ENCODE measurements at regions not wholly inside any gene's neighbourhood (a gene's known extent, or its start where the extent isn't known, plus 50 kb on each side); places are given as distances from the start of the nearest gene placed in this dataset.

DNA sequence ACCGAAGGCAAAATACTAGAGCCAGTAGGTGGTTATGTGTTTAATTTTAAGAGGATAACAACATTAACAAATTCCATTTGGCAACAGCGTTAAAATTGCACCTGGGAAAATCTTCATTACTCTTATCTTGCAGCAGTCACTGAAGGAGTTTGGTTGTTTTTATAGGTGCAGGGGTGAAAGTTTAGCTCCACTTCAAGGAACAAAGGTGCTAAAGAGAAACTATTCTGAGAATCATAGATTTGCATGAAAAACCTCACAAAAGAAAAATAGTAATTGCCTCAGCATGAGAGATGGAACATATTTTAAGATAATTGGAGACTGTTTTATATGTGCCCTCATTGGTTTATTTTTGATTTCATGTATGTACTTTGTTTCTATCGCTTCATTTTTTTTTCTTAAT, 444.4 kb downstream of the UTRN start:
- DNase-seq (ENCODE audit: low spot score) = no peak
- no peak overlapping the region for H3K27ac ChIP-seq
- CTCF ChIA-PET = interaction anchor here (0.6 kb wide), 1 partner anchor 1619 kb away, joined by 4 read pairs; no protein-coding TSS in a partner anchor
- POLR2A ChIA-PET (ENCODE audit: low non-redundant PET) = no interaction called here
- TF ChIP-seq, protein P1, sequence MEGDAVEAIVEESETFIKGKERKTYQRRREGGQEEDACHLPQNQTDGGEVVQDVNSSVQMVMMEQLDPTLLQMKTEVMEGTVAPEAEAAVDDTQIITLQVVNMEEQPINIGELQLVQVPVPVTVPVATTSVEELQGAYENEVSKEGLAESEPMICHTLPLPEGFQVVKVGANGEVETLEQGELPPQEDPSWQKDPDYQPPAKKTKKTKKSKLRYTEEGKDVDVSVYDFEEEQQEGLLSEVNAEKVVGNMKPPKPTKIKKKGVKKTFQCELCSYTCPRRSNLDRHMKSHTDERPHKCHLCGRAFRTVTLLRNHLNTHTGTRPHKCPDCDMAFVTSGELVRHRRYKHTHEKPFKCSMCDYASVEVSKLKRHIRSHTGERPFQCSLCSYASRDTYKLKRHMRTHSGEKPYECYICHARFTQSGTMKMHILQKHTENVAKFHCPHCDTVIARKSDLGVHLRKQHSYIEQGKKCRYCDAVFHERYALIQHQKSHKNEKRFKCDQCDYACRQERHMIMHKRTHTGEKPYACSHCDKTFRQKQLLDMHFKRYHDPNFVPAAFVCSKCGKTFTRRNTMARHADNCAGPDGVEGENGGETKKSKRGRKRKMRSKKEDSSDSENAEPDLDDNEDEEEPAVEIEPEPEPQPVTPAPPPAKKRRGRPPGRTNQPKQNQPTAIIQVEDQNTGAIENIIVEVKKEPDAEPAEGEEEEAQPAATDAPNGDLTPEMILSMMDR (conservative IDR thresholded peaks at IDR 0.05; ENCODE audit: low read depth) = no peak

DNA sequence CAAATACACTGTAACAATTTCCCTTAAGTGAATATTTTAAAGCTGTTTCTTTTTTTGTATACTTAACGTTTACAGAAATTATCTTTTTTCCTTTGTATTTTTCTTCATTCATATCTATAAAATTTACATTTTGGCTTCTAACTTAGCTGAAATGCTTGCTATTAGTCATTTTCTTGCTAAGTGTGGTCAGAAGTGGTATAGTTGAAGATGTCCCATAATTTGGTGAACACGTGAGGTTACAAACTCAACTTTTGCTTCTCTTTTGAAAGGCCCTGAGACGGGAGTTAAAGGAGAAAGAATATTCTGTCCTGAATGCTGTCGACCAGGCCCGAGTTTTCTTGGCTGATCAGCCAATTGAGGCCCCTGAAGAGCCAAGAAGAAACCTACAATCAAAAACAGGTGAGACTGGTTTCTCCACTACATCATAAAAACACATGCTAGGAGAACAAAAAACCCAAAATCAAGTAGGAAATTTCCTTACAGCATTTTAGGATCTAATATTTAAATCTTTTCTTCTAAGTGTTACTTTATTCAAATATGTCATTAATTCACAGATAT, 445.0 kb downstream of the UTRN start:
- H3K27ac ChIP-seq = no peak overlapping the region
- TF ChIP-seq, protein P1 (conservative IDR thresholded peaks at IDR 0.05; ENCODE audit: low read depth) = no peak
- no peak for DNase-seq (ENCODE audit: low spot score)
- CTCF ChIA-PET = interaction anchor here (0.6 kb wide), 1 partner anchor 1620 kb away, joined by 4 read pairs; no protein-coding TSS in a partner anchor
- POLR2A ChIA-PET (ENCODE audit: low non-redundant PET) = no interaction called here

- TF ChIP-seq, protein P1 (conservative IDR thresholded peaks at IDR 0.05; ENCODE audit: low read depth) = no peak
- no peak for DNase-seq (ENCODE audit: low spot score)
- ChIA-PET CTCF (interaction anchor here (0.6 to 0.7 kb wide), 2 partner anchors 41 to 1079 kb away, joined by 5 read pairs; no protein-coding TSS in a partner anchor), POLR2A (ENCODE audit: low non-redundant PET) (no interaction called here)
- H3K27ac ChIP-seq = no peak overlapping the region
Measured at GRCh38 chr6:144731229-144731628, 446.1 kb downstream of the UTRN start.

- TF ChIP-seq, protein P1 (conservative IDR thresholded peaks at IDR 0.05; ENCODE audit: low read depth) = no peak
- no peak for DNase-seq (ENCODE audit: low spot score)
- no peak overlapping the region for H3K27ac ChIP-seq
- POLR2A ChIA-PET (ENCODE audit: low non-redundant PET) = no interaction called here
- CTCF ChIA-PET = interaction anchor here (0.7 kb wide), 1 partner anchor 479 kb away, joined by 3 read pairs; no protein-coding TSS in a partner anchor
Measured at GRCh38 chr6:144736763-144737162, 451.6 kb downstream of the UTRN start.

- ChIA-PET POLR2A (ENCODE audit: low non-redundant PET) (no interaction called here), CTCF (interaction anchor here (0.7 kb wide), 1 partner anchor 19 kb away, joined by 3 read pairs; no protein-coding TSS in a partner anchor)
- H3K27ac ChIP-seq = no peak overlapping the region
- no peak for DNase-seq (ENCODE audit: low spot score)
- TF ChIP-seq, protein P1 (conservative IDR thresholded peaks at IDR 0.05; ENCODE audit: low read depth) = no peak
Measured at GRCh38 chr6:144737998-144738397, 452.9 kb downstream of the UTRN start.

GRCh38 chr6:144739873-144740272, 454.7 kb downstream of the UTRN start:
- no peak for DNase-seq (ENCODE audit: low spot score)
- TF ChIP-seq, protein P1 (conservative IDR thresholded peaks at IDR 0.05; ENCODE audit: low read depth) = no peak
- H3K27ac ChIP-seq = no peak overlapping the region
- ChIA-PET POLR2A (ENCODE audit: low non-redundant PET) (no interaction called here), CTCF (no interaction called here)

Measured in RWPE1 (cell line).